K562 (cell line): ENCODE measurements at regions not wholly inside any gene's neighbourhood (a gene's known extent, or its start where the extent isn't known, plus 50 kb on each side); places are given as distances from the start of the nearest gene placed in this dataset.
A peak's percentile ranks its signal among the peaks of the same experiment; 100 is the strongest.

Experiments
- ATAC-seq: fragments of 200-7000 bp; cut with Tn5 transposase; 3 replicates; pipeline ENCODE4 v1.9.1; 2020; ENCODE audit warnings: moderate library complexity
- BruUV-seq: library from RNA; stranded (reverse); fragments of 400-500 nt; replicated peaks from 2 replicates; lab custom pipeline; 2021; lab: Mats Ljungman, UMichigan
- CTCF ChIA-PET: fragments of 300-600 bp; formaldehyde crosslinking; extraction: SDS; loops from one replicate; lab custom pipeline; 2021; ENCODE audit warnings: low intra/inter-chr PET ratio; lab: Yijun Ruan, JAX
- POLR2A ChIA-PET: fragments of 300-600, 350-650 bp; sonication (Branson Sonifier 250); formaldehyde crosslinking; extraction: SDS; loops from one replicate; lab custom pipeline; 2021; ENCODE audit warnings: antibody characterized with exemption, inconsistent platforms; lab: Yijun Ruan, JAX
- DNase-seq, 4 experiments: peaks; one replicate each; pipeline versions ENCODE4 v3.0.0 to v3.0.0-alpha.2; 2011 to 2018; ENCODE audit warnings: low spot score in 3 of 4, mixed read lengths in 3 of 4; ENCODE audit errors: extremely low read depth in 1 of 4
- FAIRE-seq: peaks from 2 replicates; lab custom pipeline; 2011; peaks lifted over from hg19 to GRCh38; lab: Jason Lieb, UNC
- H2AFZ ChIP-seq: 2 replicates; pipeline ENCODE4 v1.6.0; 2011; ENCODE audit warnings: low read depth, low read length, control low read depth, inconsistent platforms
- H3K27ac ChIP-seq: fragments of 200-600 bp; 3 replicates; pipeline ENCODE4 v1.8.0; 2011; ENCODE audit warnings: low read depth, mild to moderate bottlenecking, control low read depth, inconsistent platforms, low read length, moderate library complexity, mixed read lengths; ENCODE audit errors: extremely low read depth
- H3K27me3 ChIP-seq, 2 experiments: fragments of 300-600 bp in 1 of 2; 2 replicates in 1 of 2; 3 replicates in 1 of 2; pipeline versions ENCODE4 v1.6.0 to v1.8.0; 2011; ENCODE audit warnings: inconsistent platforms in 2 of 2, low read length in 2 of 2, mild to moderate bottlenecking in 1 of 2, mixed read lengths in 1 of 2, moderate library complexity in 1 of 2; ENCODE audit not compliant: control insufficient read depth in 2 of 2, insufficient read depth in 2 of 2
- H3K36me3 ChIP-seq: fragments of 300-600 bp; 3 replicates; pipeline ENCODE4 v1.8.0; 2011; ENCODE audit warnings: mild to moderate bottlenecking, low read length, inconsistent platforms; ENCODE audit not compliant: control insufficient read depth, insufficient read depth
- H3K4me1 ChIP-seq, 2 experiments: fragments of 200-600 bp in 1 of 2; replicated peaks in 1 of 2; 2 replicates in 1 of 2; 3 replicates in 1 of 2; pipeline versions ENCODE4 v1.5.1 to v1.8.0; 2011; ENCODE audit warnings: inconsistent platforms in 2 of 2, low read length in 2 of 2, mild to moderate bottlenecking in 1 of 2, mixed read lengths in 1 of 2, moderate library complexity in 1 of 2; ENCODE audit not compliant: control insufficient read depth in 2 of 2, insufficient read depth in 2 of 2
- H3K4me2 ChIP-seq: 2 replicates; pipeline ENCODE4 v1.6.1; 2011; ENCODE audit warnings: low read length, control low read depth, inconsistent platforms, mixed read lengths; ENCODE audit not compliant: insufficient read depth
- H3K4me3 ChIP-seq: fragments of 200-600 bp; sonication (generic), shearing (Covaris generic); 2 replicates; pipeline ENCODE4 v1.5.1; 2016; ENCODE audit warnings: control low read depth, inconsistent platforms
- H3K79me2 ChIP-seq: fragments of 200-600 bp; 3 replicates; pipeline ENCODE4 v1.8.0; 2011; ENCODE audit warnings: low read length, inconsistent platforms; ENCODE audit not compliant: control insufficient read depth, insufficient read depth
- H3K9ac ChIP-seq, 2 experiments: 2 replicates each; pipeline versions ENCODE4 v1.6.0 to v1.6.1; 2011; ENCODE audit warnings: low read depth in 2 of 2, low read length in 2 of 2, control low read depth in 1 of 2, inconsistent platforms in 1 of 2, mild to moderate bottlenecking in 1 of 2, mixed read lengths in 1 of 2; ENCODE audit not compliant: insufficient read depth in 1 of 2
- H3K9me1 ChIP-seq: one replicate; pipeline ENCODE4 v1.6.0; 2011; ENCODE audit warnings: inconsistent platforms, mild to moderate bottlenecking, low read length, moderate library complexity; ENCODE audit not compliant: control insufficient read depth, insufficient read depth
- H3K9me3 ChIP-seq: replicated peaks from 2 replicates; pipeline ENCODE4 v1.5.1; 2011; ENCODE audit warnings: low read depth, low read length, inconsistent platforms; ENCODE audit not compliant: control insufficient read depth, insufficient read depth
- H4K20me1 ChIP-seq: replicated peaks from 2 replicates; pipeline ENCODE4 v1.6.1; 2011; ENCODE audit warnings: low read length, inconsistent platforms, mixed read lengths; ENCODE audit not compliant: control insufficient read depth, insufficient read depth
- CXXC5 ChIP-seq: fragments of 250-450 bp; sonication (Bioruptor Pico); IDR thresholded peaks from 2 replicates; pipeline ENCODE4 v1.8.0; 2022; ENCODE audit warnings: inconsistent platforms, mild to moderate bottlenecking, moderate library complexity
- ELK3 ChIP-seq: fragments of 450-650 bp; formaldehyde crosslinking; IDR thresholded peaks from 2 replicates; pipeline ENCODE4 v1.4.0; 2020; ENCODE audit warnings: mild to moderate bottlenecking
- FOXO4 ChIP-seq: fragments of 450-650 bp; formaldehyde crosslinking; IDR thresholded peaks from 2 replicates; pipeline ENCODE4 v1.4.0; 2020; ENCODE audit warnings: mild to moderate bottlenecking, moderate library complexity
- KDM5B ChIP-seq: fragments of 200-600 bp; sonication (generic); IDR thresholded peaks from 2 replicates; pipeline ENCODE4 v1.6.1; 2012; ENCODE audit warnings: low read depth, mild to moderate bottlenecking, moderate library complexity, low read length, control low read depth, inconsistent platforms; ENCODE audit not compliant: insufficient replicate concordance
- L3MBTL2 ChIP-seq: fragments of 450-650 bp; IDR thresholded peaks from 2 replicates; pipeline ENCODE4 v1.6.1; 2016; ENCODE audit warnings: mild to moderate bottlenecking, moderate library complexity
- MAFG ChIP-seq: fragments of 450-650 bp; conservative IDR thresholded peaks from 2 replicates; pipeline ENCODE4 v1.6.1; 2016; ENCODE audit warnings: missing genetic modification characterization, missing compliant biosample characterization
- MIER1 ChIP-seq: fragments of 450-650 bp; IDR thresholded peaks from 2 replicates; pipeline ENCODE4 v1.6.1; 2016; ENCODE audit warnings: antibody characterized with exemption, mild to moderate bottlenecking, low read depth
- MNT ChIP-seq, 2 experiments: fragments of 450-650 bp; conservative IDR thresholded peaks; 2 replicates each; pipeline ENCODE4 v1.6.1; 2017; ENCODE audit warnings: mild to moderate bottlenecking in 2 of 2, moderate library complexity in 2 of 2
- NFE2L1 ChIP-seq: fragments of 450-650 bp; IDR thresholded peaks from 2 replicates; pipeline ENCODE4 v1.6.1; 2016; ENCODE audit warnings: missing genetic modification characterization, low read depth, mild to moderate bottlenecking, missing compliant biosample characterization, moderate library complexity, borderline replicate concordance
- RFX5 ChIP-seq: IDR thresholded peaks from 2 replicates; pipeline ENCODE4 v1.6.1; 2011; ENCODE audit warnings: low read depth, mild to moderate bottlenecking, improper control_type of control experiment, low read length
- TFAP4 ChIP-seq: sonication (generic); formaldehyde crosslinking; IDR thresholded peaks from 2 replicates; pipeline ENCODE4 v1.8.0; 2022; ENCODE audit warnings: missing genetic modification reagents, mild to moderate bottlenecking, moderate library complexity, borderline replicate concordance
- ZFP91 ChIP-seq: sonication (generic); formaldehyde crosslinking; IDR thresholded peaks from 2 replicates; pipeline ENCODE4 v1.8.0; 2022; ENCODE audit warnings: mild to moderate bottlenecking, missing genetic modification reagents
- ZNF121 ChIP-seq: sonication (generic); formaldehyde crosslinking; conservative IDR thresholded peaks from 2 replicates; pipeline ENCODE4 v1.8.0; 2022; ENCODE audit warnings: missing genetic modification reagents
- ZNF143 ChIP-seq: sonication (generic); formaldehyde crosslinking; IDR thresholded peaks from 2 replicates; pipeline ENCODE4 v1.9.0; 2022; ENCODE audit warnings: mild to moderate bottlenecking, missing genetic modification reagents
- ZNF217 ChIP-seq: sonication (generic); formaldehyde crosslinking; IDR thresholded peaks from 2 replicates; pipeline ENCODE4 v1.8.0; 2022; ENCODE audit warnings: mild to moderate bottlenecking, missing genetic modification reagents
- WGBS: fragments of 100-300 bp; shearing (Covaris generic); methylation state at CpG from one replicate; pipeline ENCODE4 v1.1.6; 2016; ENCODE audit warnings: low coverage, mixed read lengths; ENCODE audit not compliant: insufficient coverage; ENCODE audit errors: missing lambda C conversion rate; 5-methylcytosine and 5-hydroxymethylcytosine counted together
- in situ Hi-C: fragments of 300-500 bp; cut with MboI; formaldehyde crosslinking; loops from 4 replicates; pipeline ENCODE4 v1.15.0; 2018; ENCODE audit warnings: inconsistent platforms, mixed read lengths
- intact Hi-C: fragments of 100-400 bp; cut with micrococcal nuclease; formaldehyde crosslinking; loops from 2 replicates; pipeline ENCODE4 v1.14.2; 2022

- Histone ChIP-seq H3K27ac (no peak overlapping the region), H3K27me3 (peaks cover 0 to 15% of the 10 kb centered on the region in 2 experiments; a peak in 2 of 5 replicates), H3K9me3 (no peaks in the 10 kb centered on the region), H3K79me2 (no peaks in the 10 kb centered on the region), H3K4me3 (no peak overlapping the region), H3K9me1 (no peaks in the 10 kb centered on the region), H3K4me2 (no peak overlapping the region), H3K36me3 (no peaks in the 10 kb centered on the region), H4K20me1 (no peaks in the 10 kb centered on the region), H2AFZ (no peak overlapping the region), H3K9ac (no peak overlapping the region), H3K4me1 (no peaks in the 10 kb centered on the region; a peak in 2 of 5 replicates)
- intact Hi-C loops (no loop called here), in situ Hi-C loops (no loop called here)
- DNase-seq (no peak), ATAC-seq (no peak), FAIRE-seq (peak; percentile 15)
- ChIA-PET POLR2A (interaction anchor here (0.6 kb wide), 1 partner anchor 25 kb away, joined by 3 read pairs; no protein-coding TSS in a partner anchor), CTCF (no interaction called here)
- BruUV-seq, result no TSS peak
- 0% methylated on average over 3 of the region's 3 CpGs for WGBS
- TF ChIP-seq ZNF143 (CRISPR knock-in tag) (no peak), RFX5 (no peak), L3MBTL2 (no peak), MIER1 (no peak), ELK3 (CRISPR knock-in tag) (no peak), TFAP4 (CRISPR knock-in tag) (no peak), NFE2L1 (tag) (no peak), MAFG (tag) (no peak), ZNF217 (CRISPR knock-in tag) (no peak), ZNF121 (CRISPR knock-in tag) (no peak), MNT (conservative IDR thresholded peaks at IDR 0.05) (no peak), ZFP91 (CRISPR knock-in tag) (no peak), KDM5B (no peak), CXXC5 (CRISPR knock-in tag) (no peak), FOXO4 (no peak)
Measured at GRCh38 chr11:70000228-70000627, 77.9 kb upstream of the ANO1 start.
